Lower leg skin (tissue), 3 donors: ENCODE measurements at regions not wholly inside any gene's neighbourhood (a gene's known extent, or its start where the extent isn't known, plus 50 kb on each side); places are given as distances from the start of the nearest gene placed in this dataset.

Source experiments
- POLR2A ChIP-seq, 2 donors: fragments of 450-650 bp; IDR thresholded peaks; one replicate each; pipeline ENCODE4 v1.6.1; 2016 to 2017; ENCODE audit warnings: antibody characterized with exemption in 2 of 2, mild to moderate bottlenecking in 1 of 2, moderate library complexity in 1 of 2
- TF ChIP-seq, protein P1 (sequence below), 3 donors: fragments of 450-650 bp; IDR thresholded peaks; one replicate each; pipeline ENCODE4 v1.5.1; 2016; ENCODE audit warnings: antibody characterized with exemption in 3 of 3, mild to moderate bottlenecking in 3 of 3, moderate library complexity in 2 of 3

DNA sequence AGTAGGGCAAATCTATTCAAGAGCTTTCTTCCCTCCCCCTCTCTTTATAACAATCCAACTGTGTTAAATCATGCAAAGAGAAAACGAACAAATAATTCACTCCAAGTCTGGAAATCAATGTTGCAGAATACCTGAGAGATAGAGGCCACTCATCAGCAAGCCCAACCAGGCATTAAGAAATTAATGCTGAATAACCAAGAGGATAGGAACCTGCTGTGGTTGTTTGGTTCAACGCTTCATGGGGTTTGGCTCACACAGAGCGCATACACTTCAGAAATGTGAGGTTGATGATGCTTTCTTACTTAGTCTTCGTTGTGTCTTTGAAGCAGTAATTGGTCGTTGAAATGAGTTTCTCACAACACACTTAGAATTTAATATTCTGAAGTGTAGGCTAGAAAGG, 1540.0 kb upstream of the PABPC4L start:
- TF ChIP-seq POLR2A (IDR thresholded peaks at IDR 0.05): no peak
- TF ChIP-seq, protein P1, sequence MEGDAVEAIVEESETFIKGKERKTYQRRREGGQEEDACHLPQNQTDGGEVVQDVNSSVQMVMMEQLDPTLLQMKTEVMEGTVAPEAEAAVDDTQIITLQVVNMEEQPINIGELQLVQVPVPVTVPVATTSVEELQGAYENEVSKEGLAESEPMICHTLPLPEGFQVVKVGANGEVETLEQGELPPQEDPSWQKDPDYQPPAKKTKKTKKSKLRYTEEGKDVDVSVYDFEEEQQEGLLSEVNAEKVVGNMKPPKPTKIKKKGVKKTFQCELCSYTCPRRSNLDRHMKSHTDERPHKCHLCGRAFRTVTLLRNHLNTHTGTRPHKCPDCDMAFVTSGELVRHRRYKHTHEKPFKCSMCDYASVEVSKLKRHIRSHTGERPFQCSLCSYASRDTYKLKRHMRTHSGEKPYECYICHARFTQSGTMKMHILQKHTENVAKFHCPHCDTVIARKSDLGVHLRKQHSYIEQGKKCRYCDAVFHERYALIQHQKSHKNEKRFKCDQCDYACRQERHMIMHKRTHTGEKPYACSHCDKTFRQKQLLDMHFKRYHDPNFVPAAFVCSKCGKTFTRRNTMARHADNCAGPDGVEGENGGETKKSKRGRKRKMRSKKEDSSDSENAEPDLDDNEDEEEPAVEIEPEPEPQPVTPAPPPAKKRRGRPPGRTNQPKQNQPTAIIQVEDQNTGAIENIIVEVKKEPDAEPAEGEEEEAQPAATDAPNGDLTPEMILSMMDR (IDR thresholded peaks at IDR 0.05): no peak
